ENCODE measurements at regions not wholly inside any gene's neighbourhood (a gene's known extent, or its start where the extent isn't known, plus 50 kb on each side); places are given as distances from the start of the nearest gene placed in this dataset.

- TF ChIP-seq EZH2 (IDR thresholded peaks at IDR 0.05) (no peak), POLR2AphosphoS5 (IDR thresholded peaks at IDR 0.05; ENCODE audit: borderline replicate concordance, low read depth, low read length) (no peak)
Measured at GRCh38 chr4:120630427-120630826, 292.1 kb downstream of the PRDM5 start.
